HEK293T (cell line): ENCODE measurements at regions not wholly inside any gene's neighbourhood (a gene's known extent, or its start where the extent isn't known, plus 50 kb on each side); places are given as distances from the start of the nearest gene placed in this dataset.

ENCODE experiments used
- ARNT ChIP-seq: fragments of 450-650 bp; IDR thresholded peaks from 2 replicates; pipeline ENCODE4 v1.6.1; 2017; ENCODE audit warnings: mild to moderate bottlenecking
- BHLHE40 ChIP-seq: fragments of 450-650 bp; IDR thresholded peaks from 2 replicates; pipeline ENCODE4 v1.6.1; 2016; ENCODE audit warnings: mild to moderate bottlenecking, moderate library complexity, borderline replicate concordance
- ELF4 ChIP-seq: fragments of 450-650 bp; IDR thresholded peaks from 2 replicates; pipeline ENCODE4 v1.6.1; 2017; ENCODE audit warnings: antibody characterized with exemption
- HDGF ChIP-seq: fragments of 450-650 bp; IDR thresholded peaks from 2 replicates; pipeline ENCODE4 v1.6.1; 2017; ENCODE audit warnings: antibody characterized with exemption, borderline replicate concordance
- L3MBTL2 ChIP-seq: fragments of 450-650 bp; conservative IDR thresholded peaks from 2 replicates; pipeline ENCODE4 v1.6.1; 2016; ENCODE audit warnings: mild to moderate bottlenecking
- LEF1 ChIP-seq: fragments of 450-650 bp; IDR thresholded peaks from 2 replicates; pipeline ENCODE4 v1.6.1; 2017; ENCODE audit warnings: mild to moderate bottlenecking, borderline replicate concordance
- SP1 ChIP-seq: fragments of 450-650 bp; IDR thresholded peaks from 2 replicates; pipeline ENCODE4 v1.6.1; 2017
- SUZ12 ChIP-seq: fragments of 450-650 bp; IDR thresholded peaks from 2 replicates; pipeline ENCODE4 v1.6.1; 2016; ENCODE audit warnings: mild to moderate bottlenecking
- TARDBP ChIP-seq: fragments of 450-650 bp; IDR thresholded peaks from 2 replicates; pipeline ENCODE4 v1.6.1; 2016
- ZNF384 ChIP-seq: fragments of 450-650 bp; IDR thresholded peaks from 2 replicates; pipeline ENCODE4 v1.6.1; 2016
- TF ChIP-seq, protein P1 (sequence below): fragments of 450-650 bp; IDR thresholded peaks from 2 replicates; pipeline ENCODE4 v1.6.1; 2016

DNA sequence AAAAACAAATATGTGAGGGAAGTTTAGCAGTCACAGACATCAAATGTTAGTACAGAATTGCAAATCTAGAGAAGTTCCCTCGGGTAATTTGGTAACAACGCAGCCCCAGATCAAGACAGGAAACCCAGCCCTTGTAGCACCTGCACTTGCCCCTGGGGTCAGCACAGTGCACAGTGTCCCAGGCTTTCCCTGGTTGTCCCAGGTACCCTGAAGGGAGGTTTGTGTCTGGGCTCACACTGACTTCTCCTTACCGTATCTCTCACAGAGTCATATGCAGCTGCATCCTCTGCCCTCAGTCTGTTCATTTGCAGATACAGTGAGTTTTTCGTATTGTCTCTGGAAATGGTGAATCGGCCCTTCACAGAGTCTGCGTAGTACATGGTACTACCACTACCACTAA lies 528.9 kb downstream of the TMEM121 start:
- TF ChIP-seq ARNT = no peak
- no peak for TF ChIP-seq L3MBTL2
- TF ChIP-seq SUZ12 = no peak
- TF ChIP-seq ELF4 = no peak
- TF ChIP-seq ZNF384 = no peak
- no peak for TF ChIP-seq TARDBP
- TF ChIP-seq HDGF = no peak
- TF ChIP-seq LEF1 = no peak
- TF ChIP-seq, protein P1, sequence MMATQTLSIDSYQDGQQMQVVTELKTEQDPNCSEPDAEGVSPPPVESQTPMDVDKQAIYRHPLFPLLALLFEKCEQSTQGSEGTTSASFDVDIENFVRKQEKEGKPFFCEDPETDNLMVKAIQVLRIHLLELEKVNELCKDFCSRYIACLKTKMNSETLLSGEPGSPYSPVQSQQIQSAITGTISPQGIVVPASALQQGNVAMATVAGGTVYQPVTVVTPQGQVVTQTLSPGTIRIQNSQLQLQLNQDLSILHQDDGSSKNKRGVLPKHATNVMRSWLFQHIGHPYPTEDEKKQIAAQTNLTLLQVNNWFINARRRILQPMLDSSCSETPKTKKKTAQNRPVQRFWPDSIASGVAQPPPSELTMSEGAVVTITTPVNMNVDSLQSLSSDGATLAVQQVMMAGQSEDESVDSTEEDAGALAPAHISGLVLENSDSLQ = no peak
- no peak for TF ChIP-seq SP1
- no peak for TF ChIP-seq BHLHE40
